ENCODE measurements at regions not wholly inside any gene's neighbourhood (a gene's known extent, or its start where the extent isn't known, plus 50 kb on each side); places are given as distances from the start of the nearest gene placed in this dataset.
"Not testable (repeated sequence)": the region's sequence is repeated elsewhere in the genome, so short reads cannot be mapped to it uniquely, and the experiment has no call there.

GRCh38 chr6:167735084-167735950 is 91.4 kb upstream of the AFDN start:
- no peak for DNase-seq (ENCODE audit: low spot score)

- no peak for DNase-seq (ENCODE audit: low spot score)
These were observed 90.8 kb upstream of the AFDN start for GRCh38 chr6:167735951-167736288.

- no peak for DNase-seq (ENCODE audit: low spot score)
These were observed 90.1 kb upstream of the AFDN start for GRCh38 chr6:167736486-167737204.

- DNase-seq (ENCODE audit: low spot score) = no peak
These were observed 89.4 kb upstream of the AFDN start for GRCh38 chr6:167737205-167737830.

- DNase-seq (ENCODE audit: low spot score) = no peak
These were observed 88.3 kb upstream of the AFDN start for GRCh38 chr6:167738386-167738785.

- DNase-seq (ENCODE audit: low spot score) = no peak
These were observed 86.8 kb upstream of the AFDN start for GRCh38 chr6:167739721-167740475.

GRCh38 chr6:167742719-167743303 is 83.9 kb upstream of the AFDN start:
- DNase-seq (ENCODE audit: low spot score) = no peak

GRCh38 chr6:167744681-167745669 is 81.7 kb upstream of the AFDN start:
- DNase-seq (ENCODE audit: low spot score) = no peak

GRCh38 chr6:167745670-167746389 is 80.9 kb upstream of the AFDN start:
- no peak for DNase-seq (ENCODE audit: low spot score)

GRCh38 chr6:167746390-167746907 is 80.3 kb upstream of the AFDN start:
- DNase-seq (ENCODE audit: low spot score) = no peak

GRCh38 chr6:167746975-167747374 is 79.7 kb upstream of the AFDN start:
- DNase-seq (ENCODE audit: low spot score) = no peak

- DNase-seq (ENCODE audit: low spot score) = no peak
These were observed 79.1 kb upstream of the AFDN start for GRCh38 chr6:167747645-167748044.

- no peak for DNase-seq (ENCODE audit: low spot score)
These were observed 78.7 kb upstream of the AFDN start for GRCh38 chr6:167748046-167748445.

GRCh38 chr6:167748458-167749379 is 78.0 kb upstream of the AFDN start:
- DNase-seq (ENCODE audit: low spot score) = no peak

GRCh38 chr6:167750956-167751358 is 75.8 kb upstream of the AFDN start:
- DNase-seq (ENCODE audit: low spot score) = no peak

GRCh38 chr6:167751579-167752115 is 75.1 kb upstream of the AFDN start:
- no peak for DNase-seq (ENCODE audit: low spot score)

GRCh38 chr6:167753281-167753680 is 73.4 kb upstream of the AFDN start:
- not testable (repeated sequence) for DNase-seq (ENCODE audit: low spot score)

GRCh38 chr6:167754691-167755090 is 72.0 kb upstream of the AFDN start:
- DNase-seq (ENCODE audit: low spot score) = no peak

Data from AG08395 (cell line).